ENCODE measurements at regions not wholly inside any gene's neighbourhood (a gene's known extent, or its start where the extent isn't known, plus 50 kb on each side); places are given as distances from the start of the nearest gene placed in this dataset.

DNA sequence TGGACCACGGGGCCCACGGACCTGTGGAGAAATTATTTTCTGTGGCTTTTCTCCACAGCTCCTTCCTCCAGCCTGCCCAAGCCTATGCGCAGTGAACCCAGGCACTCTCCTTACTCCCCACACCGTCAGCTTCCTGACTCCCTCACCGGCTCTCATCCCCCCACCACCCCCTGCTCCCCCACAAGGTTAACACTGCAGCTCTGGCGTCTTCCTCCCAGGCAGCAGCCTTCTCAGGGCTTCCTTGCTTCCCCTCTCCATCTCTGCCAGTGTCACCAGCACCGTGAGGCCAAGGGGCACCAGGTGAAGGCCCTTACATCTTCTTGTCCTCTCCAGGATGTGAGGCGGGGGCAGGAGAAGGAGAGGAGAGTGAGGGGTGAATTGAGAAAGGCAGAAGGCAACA is 168.3 kb upstream of the TLE3 start:
- intact Hi-C loops (cut with micrococcal nuclease) = no loop called here
- DNase-seq = no peak
- TF ChIP-seq, protein P1, sequence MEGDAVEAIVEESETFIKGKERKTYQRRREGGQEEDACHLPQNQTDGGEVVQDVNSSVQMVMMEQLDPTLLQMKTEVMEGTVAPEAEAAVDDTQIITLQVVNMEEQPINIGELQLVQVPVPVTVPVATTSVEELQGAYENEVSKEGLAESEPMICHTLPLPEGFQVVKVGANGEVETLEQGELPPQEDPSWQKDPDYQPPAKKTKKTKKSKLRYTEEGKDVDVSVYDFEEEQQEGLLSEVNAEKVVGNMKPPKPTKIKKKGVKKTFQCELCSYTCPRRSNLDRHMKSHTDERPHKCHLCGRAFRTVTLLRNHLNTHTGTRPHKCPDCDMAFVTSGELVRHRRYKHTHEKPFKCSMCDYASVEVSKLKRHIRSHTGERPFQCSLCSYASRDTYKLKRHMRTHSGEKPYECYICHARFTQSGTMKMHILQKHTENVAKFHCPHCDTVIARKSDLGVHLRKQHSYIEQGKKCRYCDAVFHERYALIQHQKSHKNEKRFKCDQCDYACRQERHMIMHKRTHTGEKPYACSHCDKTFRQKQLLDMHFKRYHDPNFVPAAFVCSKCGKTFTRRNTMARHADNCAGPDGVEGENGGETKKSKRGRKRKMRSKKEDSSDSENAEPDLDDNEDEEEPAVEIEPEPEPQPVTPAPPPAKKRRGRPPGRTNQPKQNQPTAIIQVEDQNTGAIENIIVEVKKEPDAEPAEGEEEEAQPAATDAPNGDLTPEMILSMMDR (IDR thresholded peaks at IDR 0.05; ENCODE audit: borderline replicate concordance) = no peak
- H3K27me3 ChIP-seq (ENCODE audit: low read depth) = peaks cover 9% of the 10 kb centered on the region
- H3K9me3 ChIP-seq (replicated peaks) = no peaks in the 10 kb centered on the region
- H3K4me1 ChIP-seq = peaks cover 75% of the 10 kb centered on the region
- no peak overlapping the region for H3K27ac ChIP-seq (replicated peaks)
- H3K36me3 ChIP-seq = no peaks in the 10 kb centered on the region
- no peak overlapping the region for H3K4me3 ChIP-seq

DNA sequence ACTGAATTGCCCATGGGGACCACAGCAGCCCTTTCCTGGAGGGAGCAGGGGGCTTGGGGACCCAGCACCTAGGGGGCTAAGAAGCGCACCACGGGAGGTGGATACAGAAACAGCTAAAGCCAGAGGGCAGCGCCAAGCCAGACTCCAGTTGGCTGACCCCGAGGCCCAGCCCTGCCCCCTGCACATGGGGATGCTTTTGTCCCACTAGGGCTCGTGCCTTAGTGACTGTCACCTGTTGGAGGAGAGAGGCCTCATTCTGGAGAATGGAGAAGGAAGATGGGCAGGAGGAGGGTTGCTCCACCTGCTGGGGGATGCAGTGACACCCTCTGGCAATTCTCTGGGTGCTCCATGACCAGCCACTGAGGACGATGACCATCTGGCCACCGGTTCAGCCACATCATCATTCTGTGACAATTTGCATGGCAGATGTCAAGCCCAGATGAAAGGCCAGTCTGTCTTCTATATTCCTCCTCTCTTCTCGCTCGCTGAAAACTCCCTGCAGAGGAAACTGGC is 167.8 kb upstream of the TLE3 start:
- H3K27me3 ChIP-seq (ENCODE audit: low read depth) = peaks cover 9% of the 10 kb centered on the region
- intact Hi-C loops (cut with micrococcal nuclease) = no loop called here
- H3K27ac ChIP-seq (replicated peaks) = no peak overlapping the region

DNA sequence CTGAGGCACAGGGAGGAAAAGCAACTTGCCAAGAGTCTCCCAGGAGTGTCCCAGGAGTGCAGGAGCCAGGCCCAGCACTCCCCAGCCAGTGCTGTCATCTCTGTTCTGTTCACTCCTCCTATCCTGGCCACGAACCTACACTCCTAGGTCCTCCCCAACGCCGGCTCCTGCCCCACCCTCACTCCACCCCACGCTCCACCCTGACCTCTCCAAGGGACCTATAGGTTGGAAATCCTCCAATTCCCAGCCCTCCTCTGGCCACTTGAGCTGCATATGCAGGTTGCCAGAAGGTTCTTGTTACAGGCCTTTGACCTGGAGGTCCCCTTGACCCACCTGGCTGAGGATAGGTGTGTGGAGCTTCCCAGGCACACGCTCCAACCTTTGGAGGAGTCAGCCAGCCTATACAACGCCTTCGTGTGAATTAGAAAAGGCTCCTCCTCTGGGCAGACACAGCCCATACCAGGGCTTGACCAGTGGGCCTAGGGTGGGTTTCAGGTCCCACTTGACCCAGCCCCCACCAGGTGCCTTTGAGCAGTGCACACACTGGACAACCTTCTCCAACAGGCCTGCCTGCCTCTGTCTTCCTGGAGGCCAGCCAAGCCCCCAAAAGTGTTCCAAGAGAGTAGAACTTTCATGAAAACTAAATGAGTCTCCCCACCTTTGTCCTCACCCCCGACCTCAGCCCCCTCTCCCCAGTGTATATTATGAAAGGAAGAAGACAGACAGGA is 167.2 kb upstream of the TLE3 start:
- DNase-seq = no peak
- Histone ChIP-seq H3K4me3 (no peak overlapping the region), H3K9me3 (replicated peaks) (no peaks in the 10 kb centered on the region), H3K27ac (replicated peaks) (no peak overlapping the region), H3K27me3 (ENCODE audit: low read depth) (peaks cover 9% of the 10 kb centered on the region), H3K4me1 (peaks cover 64% of the 10 kb centered on the region), H3K36me3 (no peaks in the 10 kb centered on the region)
- TF ChIP-seq, protein P1 (IDR thresholded peaks at IDR 0.05; ENCODE audit: borderline replicate concordance) = no peak
- intact Hi-C loops (cut with micrococcal nuclease) = no loop called here

More for the DNA sequence above, 167.8 kb upstream of the TLE3 start:
- Histone ChIP-seq H3K4me3 (no peak overlapping the region), H3K36me3 (no peaks in the 10 kb centered on the region), H3K4me1 (peaks cover 70% of the 10 kb centered on the region), H3K9me3 (replicated peaks) (no peaks in the 10 kb centered on the region)
- TF ChIP-seq, protein P1 (IDR thresholded peaks at IDR 0.05; ENCODE audit: borderline replicate concordance) = peak; percentile 39
- no peak for DNase-seq

DNA sequence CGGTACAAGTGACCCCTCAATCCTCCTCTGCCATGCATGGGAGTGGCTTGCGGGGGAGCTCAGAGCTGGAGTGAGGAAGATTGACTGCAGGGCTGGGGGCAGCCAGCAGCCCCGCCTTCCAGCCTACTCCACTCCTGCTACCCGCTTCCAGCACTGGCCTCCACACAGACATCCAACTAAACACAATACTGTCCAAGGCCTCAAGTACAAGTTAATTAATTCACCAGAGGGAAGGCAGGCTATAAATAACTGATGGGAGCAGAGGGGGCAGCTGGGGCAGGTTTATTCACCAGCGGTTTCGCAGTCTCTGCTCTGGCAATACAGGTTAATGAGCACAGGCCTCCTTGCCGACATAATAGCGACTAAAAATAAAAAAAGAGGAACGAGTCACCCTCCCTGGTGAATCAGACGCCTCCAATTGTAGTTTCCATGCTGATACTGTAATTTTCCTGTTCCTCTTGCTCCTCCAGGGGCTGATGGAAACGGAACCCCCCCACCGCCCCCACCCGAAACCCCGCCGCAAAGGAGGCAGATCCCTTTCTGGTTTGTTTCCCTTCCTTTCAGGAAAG is 166.4 kb upstream of the TLE3 start:
- H3K27ac ChIP-seq (replicated peaks) = peak overlapping the region; percentile 43

DNA sequence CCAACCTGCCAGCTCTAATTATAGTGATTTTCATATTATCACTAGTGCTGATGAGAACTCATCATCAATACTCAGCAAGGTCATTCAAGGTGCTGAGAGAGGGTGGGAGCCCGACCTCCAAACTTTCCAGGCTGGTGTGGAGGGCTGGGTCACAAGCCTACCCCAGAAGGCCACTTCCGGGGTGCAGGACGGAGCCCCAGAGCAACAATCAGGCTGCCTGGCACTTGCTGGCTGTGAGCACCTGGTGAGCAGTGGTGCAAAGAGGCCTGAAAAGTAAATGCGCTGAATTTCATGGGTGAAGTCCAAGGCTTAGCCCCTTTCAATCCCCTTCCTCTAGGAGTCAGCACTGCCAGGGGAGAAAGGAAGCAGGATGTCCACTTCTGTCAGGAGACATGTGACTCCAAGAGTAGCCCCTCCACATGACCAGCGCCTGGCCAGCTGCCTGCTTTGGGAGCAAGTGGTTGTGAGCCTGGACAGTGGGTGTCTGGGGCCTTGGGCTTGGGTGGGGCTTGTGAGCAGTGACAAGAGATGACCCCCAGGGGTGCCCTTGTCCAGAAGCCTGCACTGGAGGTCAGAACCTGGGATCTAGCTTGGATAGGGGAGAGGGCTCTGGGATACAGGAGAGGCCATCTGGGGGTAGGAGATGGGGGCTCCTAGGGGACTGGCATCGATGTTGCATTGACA is 165.0 kb upstream of the TLE3 start:
- intact Hi-C loops (cut with micrococcal nuclease) = no loop called here
- H3K27ac ChIP-seq (replicated peaks) = no peak overlapping the region
- no peaks in the 10 kb centered on the region for H3K9me3 ChIP-seq (replicated peaks)
- no peaks in the 10 kb centered on the region for H3K36me3 ChIP-seq
- H3K27me3 ChIP-seq (ENCODE audit: low read depth) = peaks cover 9% of the 10 kb centered on the region
- TF ChIP-seq, protein P1 (IDR thresholded peaks at IDR 0.05; ENCODE audit: borderline replicate concordance) = no peak
- DNase-seq = no peak
- peaks cover 63% of the 10 kb centered on the region for H3K4me1 ChIP-seq
- no peak overlapping the region for H3K4me3 ChIP-seq

More for the DNA sequence above, 166.4 kb upstream of the TLE3 start:
- Histone ChIP-seq H3K4me3 (no peak overlapping the region), H3K36me3 (no peaks in the 10 kb centered on the region), H3K4me1 (peaks cover 59% of the 10 kb centered on the region), H3K9me3 (replicated peaks) (no peaks in the 10 kb centered on the region), H3K27me3 (ENCODE audit: low read depth) (peaks cover 9% of the 10 kb centered on the region)
- TF ChIP-seq, protein P1 (IDR thresholded peaks at IDR 0.05; ENCODE audit: borderline replicate concordance) = no peak
- intact Hi-C loops (cut with micrococcal nuclease) = no loop called here
- DNase-seq = no peak

Data from left ventricle myocardium inferior (tissue), 1 donor.